RWPE2 (cell line): ENCODE measurements at regions not wholly inside any gene's neighbourhood (a gene's known extent, or its start where the extent isn't known, plus 50 kb on each side); places are given as distances from the start of the nearest gene placed in this dataset.
A peak's percentile ranks its signal among the peaks of the same experiment; 100 is the strongest.

Source experiments
- ATAC-seq: fragments of 200-7000 bp; cut with Tn5 transposase; 3 replicates; pipeline ENCODE4 v1.9.1; 2021; ENCODE audit warnings: low read depth
- DNase-seq: peaks from one replicate; pipeline ENCODE4 v3.0.0-alpha.2; 2020; ENCODE audit warnings: low spot score
- H3K27ac ChIP-seq: fragments of 450-650 bp; 2 replicates; pipeline ENCODE4 v1.5.1; 2017; ENCODE audit warnings: mild to moderate bottlenecking; ENCODE audit not compliant: poor library complexity, severe bottlenecking
- H3K27me3 ChIP-seq: fragments of 250-450 bp; sonication (Bioruptor Pico); 2 replicates; pipeline ENCODE4 v1.5.1; 2021; ENCODE audit warnings: mild to moderate bottlenecking, moderate library complexity; ENCODE audit not compliant: insufficient read depth, poor library complexity, severe bottlenecking
- H3K36me3 ChIP-seq: fragments of 250-450 bp; sonication (Bioruptor Pico); 2 replicates; pipeline ENCODE4 v1.5.1; 2020; ENCODE audit warnings: low read depth, mild to moderate bottlenecking, moderate library complexity
- H3K4me1 ChIP-seq: fragments of 250-450 bp; sonication (Bioruptor Pico); 2 replicates; pipeline ENCODE4 v1.5.1; 2021; ENCODE audit warnings: mild to moderate bottlenecking, moderate library complexity; ENCODE audit not compliant: insufficient read depth, poor library complexity, severe bottlenecking
- H3K4me3 ChIP-seq: fragments of 250-450 bp; sonication (Bioruptor Pico); 2 replicates; pipeline ENCODE4 v1.5.1; 2021; ENCODE audit warnings: mild to moderate bottlenecking, moderate library complexity; ENCODE audit not compliant: severe bottlenecking
- H3K9me3 ChIP-seq: fragments of 250-450 bp; sonication (Bioruptor Pico); 2 replicates; pipeline ENCODE4 v1.5.1; 2021; ENCODE audit warnings: mild to moderate bottlenecking, moderate library complexity; ENCODE audit not compliant: severe bottlenecking
- TF ChIP-seq, protein P1 (sequence below): fragments of 450-650 bp; IDR thresholded peaks from one replicate; pipeline ENCODE4 v1.5.1; 2017; ENCODE audit warnings: mild to moderate bottlenecking, moderate library complexity; ENCODE audit not compliant: poor library complexity, severe bottlenecking

DNA sequence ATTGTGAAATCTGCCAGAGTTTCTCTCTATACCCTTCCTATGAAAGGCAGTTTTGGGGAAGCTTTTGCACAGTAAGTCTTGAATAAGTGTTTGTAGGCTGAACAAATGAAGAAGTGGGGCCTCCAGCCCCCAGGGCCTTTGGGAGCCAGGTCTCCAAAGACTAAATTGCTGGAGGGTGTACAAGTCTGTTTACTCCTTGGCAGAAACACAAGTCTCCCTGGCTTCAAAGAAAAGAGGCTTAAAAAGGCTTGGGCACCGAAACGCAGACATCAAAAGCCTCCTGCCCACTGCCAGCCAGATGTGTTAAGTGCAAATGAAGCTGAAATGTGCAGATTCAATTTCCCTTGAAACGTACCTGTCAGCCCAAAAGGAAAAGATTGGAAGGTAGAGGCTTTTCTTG lies 146.3 kb downstream of the TMEM132E start:
- no peaks in the 10 kb centered on the region for H3K9me3 ChIP-seq
- no peaks in the 10 kb centered on the region for H3K27me3 ChIP-seq
- DNase-seq (no peak), ATAC-seq (no peak)
- H3K27ac ChIP-seq = no peak overlapping the region
- H3K4me1 ChIP-seq = no peaks in the 10 kb centered on the region
- H3K36me3 ChIP-seq = no peaks in the 10 kb centered on the region
- no peak overlapping the region for H3K4me3 ChIP-seq
- TF ChIP-seq, protein P1, sequence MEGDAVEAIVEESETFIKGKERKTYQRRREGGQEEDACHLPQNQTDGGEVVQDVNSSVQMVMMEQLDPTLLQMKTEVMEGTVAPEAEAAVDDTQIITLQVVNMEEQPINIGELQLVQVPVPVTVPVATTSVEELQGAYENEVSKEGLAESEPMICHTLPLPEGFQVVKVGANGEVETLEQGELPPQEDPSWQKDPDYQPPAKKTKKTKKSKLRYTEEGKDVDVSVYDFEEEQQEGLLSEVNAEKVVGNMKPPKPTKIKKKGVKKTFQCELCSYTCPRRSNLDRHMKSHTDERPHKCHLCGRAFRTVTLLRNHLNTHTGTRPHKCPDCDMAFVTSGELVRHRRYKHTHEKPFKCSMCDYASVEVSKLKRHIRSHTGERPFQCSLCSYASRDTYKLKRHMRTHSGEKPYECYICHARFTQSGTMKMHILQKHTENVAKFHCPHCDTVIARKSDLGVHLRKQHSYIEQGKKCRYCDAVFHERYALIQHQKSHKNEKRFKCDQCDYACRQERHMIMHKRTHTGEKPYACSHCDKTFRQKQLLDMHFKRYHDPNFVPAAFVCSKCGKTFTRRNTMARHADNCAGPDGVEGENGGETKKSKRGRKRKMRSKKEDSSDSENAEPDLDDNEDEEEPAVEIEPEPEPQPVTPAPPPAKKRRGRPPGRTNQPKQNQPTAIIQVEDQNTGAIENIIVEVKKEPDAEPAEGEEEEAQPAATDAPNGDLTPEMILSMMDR = no peak

GRCh38 chr17:34725008-34725407 lies 145.6 kb downstream of the TMEM132E start:
- Histone ChIP-seq H3K27ac (no peak overlapping the region), H3K4me3 (no peak overlapping the region), H3K4me1 (no peaks in the 10 kb centered on the region), H3K9me3 (no peaks in the 10 kb centered on the region), H3K36me3 (no peaks in the 10 kb centered on the region), H3K27me3 (no peaks in the 10 kb centered on the region)
- TF ChIP-seq, protein P1 = no peak
- no peak for ATAC-seq
- DNase-seq = no peak

DNA sequence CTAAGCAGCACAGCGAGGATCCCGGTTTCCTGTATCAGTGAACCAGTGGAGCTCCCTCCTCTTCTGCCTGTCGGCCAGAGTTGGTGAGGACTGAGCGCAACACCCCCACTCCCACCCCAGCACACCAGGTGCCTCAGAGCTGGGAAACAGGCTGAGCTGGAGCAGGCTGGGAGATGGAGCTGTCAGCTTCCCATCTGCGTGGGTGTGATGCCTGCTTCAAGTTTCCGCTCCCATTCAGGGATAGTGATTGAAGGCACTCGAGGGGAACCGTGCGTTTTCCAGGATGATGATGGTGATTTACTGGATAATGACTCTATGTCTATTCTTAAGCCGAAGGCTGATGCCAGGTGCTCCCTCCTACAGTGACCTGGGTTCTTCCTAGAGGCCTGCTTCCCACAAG lies 144.5 kb downstream of the TMEM132E start:
- no peaks in the 10 kb centered on the region for H3K27me3 ChIP-seq
- H3K9me3 ChIP-seq = no peaks in the 10 kb centered on the region
- H3K4me1 ChIP-seq = no peaks in the 10 kb centered on the region
- H3K36me3 ChIP-seq = no peaks in the 10 kb centered on the region
- no peak overlapping the region for H3K27ac ChIP-seq
- no peak overlapping the region for H3K4me3 ChIP-seq
- ATAC-seq = no peak
- no peak for DNase-seq
- TF ChIP-seq, protein P1 = no peak

DNA sequence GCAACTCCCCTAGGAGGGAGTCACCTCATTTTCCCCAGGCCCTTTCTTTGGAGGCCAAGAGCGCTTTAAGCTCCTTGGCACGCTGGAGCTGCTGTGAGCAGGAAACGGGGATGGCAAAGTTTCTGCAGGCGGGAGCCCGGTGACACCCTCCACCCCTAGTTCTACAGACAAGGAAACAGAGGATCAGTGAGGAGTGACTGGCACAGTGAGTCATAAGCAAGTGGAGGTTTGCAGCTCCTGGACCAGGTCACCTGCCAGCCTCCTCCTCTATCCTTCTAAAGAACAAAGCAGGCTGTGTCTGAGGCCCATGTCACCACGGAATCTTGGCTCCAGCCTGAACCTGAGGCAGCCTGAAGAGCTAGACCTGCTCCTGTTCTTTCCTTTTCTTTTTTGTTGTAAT lies 141.9 kb downstream of the TMEM132E start:
- ATAC-seq = peak; percentile 48; the same call in 2 of the 3 replicates
- no peak for DNase-seq
- Histone ChIP-seq H3K4me3 (no peak overlapping the region), H3K36me3 (no peaks in the 10 kb centered on the region), H3K4me1 (no peaks in the 10 kb centered on the region), H3K9me3 (no peaks in the 10 kb centered on the region), H3K27ac (no peak overlapping the region), H3K27me3 (no peaks in the 10 kb centered on the region)
- TF ChIP-seq, protein P1 = no peak

DNA sequence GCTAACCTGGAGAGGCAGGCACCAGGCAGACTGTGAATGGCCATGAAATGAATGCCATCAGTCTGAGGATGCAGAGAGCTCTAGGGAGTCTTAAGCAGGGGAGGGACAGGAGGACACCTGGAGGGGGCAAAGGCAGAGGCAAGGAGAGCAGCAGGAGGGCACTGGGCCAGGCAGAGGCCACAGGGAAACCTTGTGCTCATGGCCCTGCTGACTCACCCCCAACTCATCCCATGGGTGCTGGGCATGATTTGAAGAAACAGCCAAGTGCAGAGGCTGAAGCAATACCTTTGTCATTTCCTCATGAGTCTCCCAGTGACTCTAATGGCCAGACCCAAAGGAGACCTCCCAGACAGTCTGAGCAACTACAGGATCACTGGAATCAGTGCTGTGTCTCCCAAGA lies 141.4 kb downstream of the TMEM132E start:
- no peak overlapping the region for H3K4me3 ChIP-seq
- H3K9me3 ChIP-seq = no peaks in the 10 kb centered on the region
- H3K4me1 ChIP-seq = no peaks in the 10 kb centered on the region
- H3K36me3 ChIP-seq = no peaks in the 10 kb centered on the region
- DNase-seq (no peak), ATAC-seq (peak; percentile 84)
- TF ChIP-seq, protein P1 = no peak
- no peaks in the 10 kb centered on the region for H3K27me3 ChIP-seq
- H3K27ac ChIP-seq = no peak overlapping the region
